ENCODE measurements at regions not wholly inside any gene's neighbourhood (a gene's known extent, or its start where the extent isn't known, plus 50 kb on each side); places are given as distances from the start of the nearest gene placed in this dataset.

- intact Hi-C loops (cut with DNase I) = no loop called here
- DNase-seq (ENCODE audit: extremely low spot score in 2 of 2) = no peak
- Histone ChIP-seq H3K27ac (no peak overlapping the region), H3K9me3 (no peaks in the 10 kb centered on the region), H3K4me1 (no peaks in the 10 kb centered on the region), H3K4me3 (no peak overlapping the region), H3K27me3 (no peaks in the 10 kb centered on the region), H3K36me3 (no peaks in the 10 kb centered on the region)
- TF ChIP-seq POLR2A (IDR thresholded peaks at IDR 0.05) = no peak
Measured at GRCh38 chr12:5220835-5221234, 177.2 kb downstream of the KCNA5 start.

GRCh38 chr12:5222011-5222461 is 178.4 kb downstream of the KCNA5 start:
- no peaks in the 10 kb centered on the region for H3K4me1 ChIP-seq
- H3K27ac ChIP-seq = no peak overlapping the region
- no peaks in the 10 kb centered on the region for H3K9me3 ChIP-seq
- intact Hi-C loops (cut with DNase I) = no loop called here
- no peaks in the 10 kb centered on the region for H3K27me3 ChIP-seq
- no peak overlapping the region for H3K4me3 ChIP-seq
- H3K36me3 ChIP-seq = no peaks in the 10 kb centered on the region
- no peak for DNase-seq (ENCODE audit: extremely low spot score in 2 of 2)
- TF ChIP-seq CTCF (IDR thresholded peaks at IDR 0.05) = no peak
- no peak for TF ChIP-seq POLR2AphosphoS5 (IDR thresholded peaks at IDR 0.05; ENCODE audit: insufficient read depth in 1 of 2, low read depth in 1 of 2)

GRCh38 chr12:5222729-5223128 is 179.1 kb downstream of the KCNA5 start:
- H3K4me3 ChIP-seq = no peak overlapping the region
- intact Hi-C loops (cut with DNase I) = no loop called here
- TF ChIP-seq POLR2A (IDR thresholded peaks at IDR 0.05) = no peak
- no peak for TF ChIP-seq CTCF (IDR thresholded peaks at IDR 0.05)
- TF ChIP-seq POLR2AphosphoS5 (IDR thresholded peaks at IDR 0.05; ENCODE audit: insufficient read depth in 1 of 2, low read depth in 1 of 2) = no peak
- H3K9me3 ChIP-seq = no peaks in the 10 kb centered on the region
- no peaks in the 10 kb centered on the region for H3K36me3 ChIP-seq
- no peaks in the 10 kb centered on the region for H3K27me3 ChIP-seq
- H3K27ac ChIP-seq = no peak overlapping the region
- no peaks in the 10 kb centered on the region for H3K4me1 ChIP-seq
- DNase-seq (ENCODE audit: extremely low spot score in 2 of 2) = no peak

GRCh38 chr12:5223881-5224280 is 180.2 kb downstream of the KCNA5 start:
- H3K4me3 ChIP-seq = no peak overlapping the region
- H3K27me3 ChIP-seq = no peaks in the 10 kb centered on the region
- H3K4me1 ChIP-seq = no peaks in the 10 kb centered on the region
- H3K9me3 ChIP-seq = no peaks in the 10 kb centered on the region
- no peak for DNase-seq (ENCODE audit: extremely low spot score in 2 of 2)
- intact Hi-C loops (cut with DNase I) = no loop called here
- H3K27ac ChIP-seq = no peak overlapping the region
- TF ChIP-seq POLR2AphosphoS5 (IDR thresholded peaks at IDR 0.05; ENCODE audit: insufficient read depth in 1 of 2, low read depth in 1 of 2) (no peak), CTCF (IDR thresholded peaks at IDR 0.05) (no peak), POLR2A (IDR thresholded peaks at IDR 0.05) (no peak)
- H3K36me3 ChIP-seq = no peaks in the 10 kb centered on the region

- H3K36me3 ChIP-seq = no peaks in the 10 kb centered on the region
- no peak for TF ChIP-seq CTCF (IDR thresholded peaks at IDR 0.05)
- TF ChIP-seq POLR2AphosphoS5 (IDR thresholded peaks at IDR 0.05; ENCODE audit: insufficient read depth in 1 of 2, low read depth in 1 of 2) = no peak
- TF ChIP-seq POLR2A (IDR thresholded peaks at IDR 0.05) = no peak
- no peaks in the 10 kb centered on the region for H3K27me3 ChIP-seq
- intact Hi-C loops (cut with DNase I) = no loop called here
- no peak for DNase-seq (ENCODE audit: extremely low spot score in 2 of 2)
- no peaks in the 10 kb centered on the region for H3K4me1 ChIP-seq
- H3K9me3 ChIP-seq = no peaks in the 10 kb centered on the region
- no peak overlapping the region for H3K27ac ChIP-seq
- no peak overlapping the region for H3K4me3 ChIP-seq
Measured at GRCh38 chr12:5226581-5226980, 182.9 kb downstream of the KCNA5 start.
